RWPE2 (cell line): ENCODE measurements at regions not wholly inside any gene's neighbourhood (a gene's known extent, or its start where the extent isn't known, plus 50 kb on each side); places are given as distances from the start of the nearest gene placed in this dataset.

Source experiments
- ATAC-seq: fragments of 200-7000 bp; cut with Tn5 transposase; 3 replicates; pipeline ENCODE4 v1.9.1; 2021; ENCODE audit warnings: low read depth
- DNase-seq: peaks from one replicate; pipeline ENCODE4 v3.0.0-alpha.2; 2020; ENCODE audit warnings: low spot score
- H3K27ac ChIP-seq: fragments of 450-650 bp; 2 replicates; pipeline ENCODE4 v1.5.1; 2017; ENCODE audit warnings: mild to moderate bottlenecking; ENCODE audit not compliant: poor library complexity, severe bottlenecking
- H3K27me3 ChIP-seq: fragments of 250-450 bp; sonication (Bioruptor Pico); 2 replicates; pipeline ENCODE4 v1.5.1; 2021; ENCODE audit warnings: mild to moderate bottlenecking, moderate library complexity; ENCODE audit not compliant: insufficient read depth, poor library complexity, severe bottlenecking
- H3K36me3 ChIP-seq: fragments of 250-450 bp; sonication (Bioruptor Pico); 2 replicates; pipeline ENCODE4 v1.5.1; 2020; ENCODE audit warnings: low read depth, mild to moderate bottlenecking, moderate library complexity
- H3K4me1 ChIP-seq: fragments of 250-450 bp; sonication (Bioruptor Pico); 2 replicates; pipeline ENCODE4 v1.5.1; 2021; ENCODE audit warnings: mild to moderate bottlenecking, moderate library complexity; ENCODE audit not compliant: insufficient read depth, poor library complexity, severe bottlenecking
- H3K4me3 ChIP-seq: fragments of 250-450 bp; sonication (Bioruptor Pico); 2 replicates; pipeline ENCODE4 v1.5.1; 2021; ENCODE audit warnings: mild to moderate bottlenecking, moderate library complexity; ENCODE audit not compliant: severe bottlenecking
- H3K9me3 ChIP-seq: fragments of 250-450 bp; sonication (Bioruptor Pico); 2 replicates; pipeline ENCODE4 v1.5.1; 2021; ENCODE audit warnings: mild to moderate bottlenecking, moderate library complexity; ENCODE audit not compliant: severe bottlenecking
- CTCF ChIP-seq: fragments of 450-650 bp; IDR thresholded peaks from one replicate; pipeline ENCODE4 v1.5.1; 2017; ENCODE audit warnings: mild to moderate bottlenecking, moderate library complexity; ENCODE audit not compliant: poor library complexity, severe bottlenecking

DNA sequence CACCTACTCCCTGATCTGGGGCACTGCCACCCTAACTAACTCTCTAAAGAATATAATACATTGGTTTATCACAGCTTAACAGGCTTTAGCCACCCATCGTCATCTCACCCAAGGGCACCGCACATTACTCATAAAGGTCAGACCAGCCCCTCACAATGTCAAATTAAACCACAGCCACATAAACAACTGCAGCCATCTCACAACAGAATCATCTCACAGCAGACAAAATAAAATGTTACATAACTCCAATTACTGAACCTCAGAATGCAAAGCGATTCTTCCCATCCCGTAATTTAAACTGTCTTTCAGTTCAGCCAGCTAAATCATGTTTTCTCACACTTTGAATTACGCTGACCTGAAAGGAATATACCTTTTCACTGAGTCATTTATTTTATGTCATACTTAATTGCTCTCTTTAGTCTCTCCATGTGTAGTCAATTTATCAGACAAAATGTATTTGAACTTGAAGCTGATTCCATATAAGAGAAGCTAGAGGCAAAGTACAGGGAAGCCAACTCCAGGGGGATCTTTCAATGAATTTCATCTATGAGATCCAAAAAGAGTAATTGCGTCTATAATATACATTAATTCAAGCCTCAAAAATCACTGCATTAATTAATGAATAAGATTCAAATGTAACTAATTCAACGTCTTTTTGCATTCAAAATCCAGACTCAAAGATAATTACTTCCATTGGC lies 96.9 kb upstream of the NEBL start:
- Histone ChIP-seq H3K4me1 (peaks cover 25% of the 10 kb centered on the region), H3K36me3 (no peaks in the 10 kb centered on the region), H3K27ac (peak overlapping the region; percentile 67), H3K27me3 (no peaks in the 10 kb centered on the region), H3K9me3 (no peaks in the 10 kb centered on the region), H3K4me3 (no peak overlapping the region)
- no peak for TF ChIP-seq CTCF
- peak; percentile 21; the same call in 2 of the 3 replicates for ATAC-seq
- no peak for DNase-seq

GRCh38 chr10:20993389-20993788 lies 96.3 kb upstream of the NEBL start:
- Histone ChIP-seq H3K4me1 (peaks cover 25% of the 10 kb centered on the region), H3K36me3 (no peaks in the 10 kb centered on the region), H3K27ac (peak overlapping the region; percentile 67), H3K27me3 (no peaks in the 10 kb centered on the region), H3K4me3 (no peak overlapping the region), H3K9me3 (no peaks in the 10 kb centered on the region)
- TF ChIP-seq CTCF: no peak
- no peak for DNase-seq
- peak; percentile 84 for ATAC-seq

GRCh38 chr10:20991526-20991925 lies 94.4 kb upstream of the NEBL start:
- Histone ChIP-seq H3K4me1 (peaks cover 25% of the 10 kb centered on the region), H3K9me3 (no peaks in the 10 kb centered on the region), H3K27ac (peak overlapping the region; percentile 56), H3K4me3 (no peak overlapping the region), H3K27me3 (no peaks in the 10 kb centered on the region), H3K36me3 (no peaks in the 10 kb centered on the region)
- ATAC-seq: no peak
- no peak for TF ChIP-seq CTCF
- no peak for DNase-seq

- H3K9me3 ChIP-seq: no peaks in the 10 kb centered on the region
- ATAC-seq (peak; percentile 76), DNase-seq (no peak)
- no peaks in the 10 kb centered on the region for H3K27me3 ChIP-seq
- peaks cover 25% of the 10 kb centered on the region for H3K4me1 ChIP-seq
- no peak overlapping the region for H3K4me3 ChIP-seq
- peak overlapping the region; percentile 56 for H3K27ac ChIP-seq
- no peak for TF ChIP-seq CTCF
- H3K36me3 ChIP-seq: no peaks in the 10 kb centered on the region
Observed at GRCh38 chr10:20990604-20991003, 93.5 kb upstream of the NEBL start.

GRCh38 chr10:20988357-20988983 lies 91.4 kb upstream of the NEBL start:
- DNase-seq (no peak), ATAC-seq (no peak)
- Histone ChIP-seq H3K4me1 (peaks cover 17% of the 10 kb centered on the region), H3K4me3 (no peak overlapping the region), H3K27me3 (no peaks in the 10 kb centered on the region), H3K36me3 (no peaks in the 10 kb centered on the region), H3K9me3 (no peaks in the 10 kb centered on the region), H3K27ac (no peak overlapping the region)
- no peak for TF ChIP-seq CTCF
